ENCODE measurements at regions not wholly inside any gene's neighbourhood (a gene's known extent, or its start where the extent isn't known, plus 50 kb on each side); places are given as distances from the start of the nearest gene placed in this dataset.

- peak; percentile 93 for TF ChIP-seq CREB3 (tag; conservative IDR thresholded peaks at IDR 0.05; ENCODE audit: low read depth)
- no peak for TF ChIP-seq ZNF165 (CRISPR knock-in tag; IDR thresholded peaks at IDR 0.05; ENCODE audit: borderline replicate concordance)
- TF ChIP-seq HDAC8 (tag; IDR thresholded peaks at IDR 0.05): no peak; the same call in 1 of the 2 replicates
- TF ChIP-seq PTTG1 (tag; IDR thresholded peaks at IDR 0.05; ENCODE audit: low read depth): peak; percentile 88
- TF ChIP-seq ZBTB34 (CRISPR knock-in tag; IDR thresholded peaks at IDR 0.05): no peak
- no peak for TF ChIP-seq ZNF740 (CRISPR knock-in tag; IDR thresholded peaks at IDR 0.05)
- TF ChIP-seq ZNF740 (tag; IDR thresholded peaks at IDR 0.05): peak in 1 of 2 experiments; percentile 88; a peak in 2 of 4 replicates
- TF ChIP-seq STAT6 (CRISPR knock-in tag; IDR thresholded peaks at IDR 0.05): no peak
- no peak for TF ChIP-seq ILF3 (IDR thresholded peaks at IDR 0.05; ENCODE audit: borderline replicate concordance)
- no peak for TF ChIP-seq SREBF2 (CRISPR knock-in tag; IDR thresholded peaks at IDR 0.05)
- TF ChIP-seq HNRNPK (IDR thresholded peaks at IDR 0.05; ENCODE audit: low read depth, low read length, poor library complexity, severe bottlenecking): no peak
- no peak for TF ChIP-seq THAP12 (CRISPR knock-in tag; IDR thresholded peaks at IDR 0.05)
- peak; percentile 55; the same call in 1 of the 2 replicates for TF ChIP-seq TEAD4 (IDR thresholded peaks at IDR 0.05; ENCODE audit: low read length)
- TF ChIP-seq TEAD4 (CRISPR knock-in tag; IDR thresholded peaks at IDR 0.05; ENCODE audit: borderline replicate concordance): no peak
- TF ChIP-seq SAFB (IDR thresholded peaks at IDR 0.05; ENCODE audit: borderline replicate concordance, low read depth, low read length): no peak
- no peak for TF ChIP-seq STAT5A (IDR thresholded peaks at IDR 0.05; ENCODE audit: borderline replicate concordance, low read length)
- no peak for TF ChIP-seq FUS (optimal IDR thresholded peaks at IDR 0.05; ENCODE audit: low read depth, low read length)
These were observed 95.1 kb upstream of the ATP1A1 start (continued) for GRCh38 chr1:116277840-116278540.

All from K562 (cell line).